Neural cell (in vitro differentiated cells): ENCODE measurements at regions not wholly inside any gene's neighbourhood (a gene's known extent, or its start where the extent isn't known, plus 50 kb on each side); places are given as distances from the start of the nearest gene placed in this dataset.

ENCODE experiments used
- H2AFZ ChIP-seq: fragments of 200-600, 300-800 bp; sonication (generic), shearing (Covaris generic); 2 replicates; pipeline ENCODE4 v1.6.0; 2014; ENCODE audit warnings: low read depth, mild to moderate bottlenecking, antibody characterized with exemption, low read length, moderate library complexity
- H3F3A ChIP-seq: fragments of 200-600 bp; shearing (Covaris generic); 2 replicates; pipeline ENCODE4 v1.6.1; 2016; ENCODE audit warnings: mild to moderate bottlenecking, moderate library complexity, mixed read lengths, antibody characterized with exemption, low read length; ENCODE audit not compliant: insufficient read depth, poor library complexity, severe bottlenecking
- H3K27ac ChIP-seq: fragments of 200-600, 300-800 bp; sonication (generic), shearing (Covaris generic); 2 replicates; pipeline ENCODE4 v1.5.1; 2014; ENCODE audit warnings: mild to moderate bottlenecking, low read length, moderate library complexity
- H3K27me3 ChIP-seq: fragments of 300-800, 200-600 bp; sonication (generic), shearing (Covaris generic); 2 replicates; pipeline ENCODE4 v1.6.0; 2014; ENCODE audit warnings: mild to moderate bottlenecking, low read depth, low read length, moderate library complexity; ENCODE audit not compliant: insufficient read depth
- H3K36me3 ChIP-seq: fragments of 300-800, 200-600 bp; sonication (generic), shearing (Covaris generic); 2 replicates; pipeline ENCODE4 v1.5.1; 2014; ENCODE audit warnings: mild to moderate bottlenecking, antibody characterized with exemption, low read length, moderate library complexity; ENCODE audit not compliant: insufficient read depth
- H3K4me2 ChIP-seq: fragments of 300-800, 200-600 bp; sonication (generic), shearing (Covaris generic); 2 replicates; pipeline ENCODE4 v1.6.0; 2014; ENCODE audit warnings: mild to moderate bottlenecking, low read length
- H3K4me3 ChIP-seq: fragments of 300-800, 200-600 bp; sonication (generic), shearing (Covaris generic); 2 replicates; pipeline ENCODE4 v1.5.1; 2014; ENCODE audit warnings: mild to moderate bottlenecking, low read length, moderate library complexity
- H3K79me2 ChIP-seq: fragments of 200-600 bp; shearing (Covaris generic); replicated peaks from 2 replicates; pipeline ENCODE4 v1.6.0; 2014; ENCODE audit warnings: mild to moderate bottlenecking, low read length, moderate library complexity; ENCODE audit not compliant: insufficient read depth
- H3K9ac ChIP-seq: fragments of 300-800, 200-600 bp; sonication (generic), shearing (Covaris generic); 2 replicates; pipeline ENCODE4 v1.6.1; 2016; ENCODE audit warnings: mild to moderate bottlenecking, low read length, mixed read lengths
- H3K9me2 ChIP-seq: fragments of 200-600 bp; shearing (Covaris generic); 2 replicates; pipeline ENCODE4 v1.6.1; 2016; ENCODE audit warnings: mild to moderate bottlenecking, low read length, mixed read lengths; ENCODE audit not compliant: insufficient read depth
- H3K9me3 ChIP-seq: fragments of 200-600, 300-800 bp; sonication (generic), shearing (Covaris generic); 2 replicates; pipeline ENCODE4 v1.6.1; 2016; ENCODE audit warnings: mild to moderate bottlenecking, mixed run types, low read length, moderate library complexity, mixed read lengths
- H4K20me1 ChIP-seq: fragments of 200-600 bp; shearing (Covaris generic); 2 replicates; pipeline ENCODE4 v1.6.1; 2016; ENCODE audit warnings: mild to moderate bottlenecking, mixed run types; ENCODE audit not compliant: insufficient read depth
- CTCF ChIP-seq: fragments of 450-650 bp; IDR thresholded peaks from 2 replicates; pipeline ENCODE4 v1.5.1; 2014; ENCODE audit warnings: antibody characterized with exemption, mild to moderate bottlenecking, moderate library complexity; ENCODE audit not compliant: poor library complexity, severe bottlenecking
- EP300 ChIP-seq: fragments of 450-650 bp; conservative IDR thresholded peaks from 2 replicates; pipeline ENCODE4 v1.6.1; 2014; ENCODE audit warnings: antibody characterized with exemption, mild to moderate bottlenecking, moderate library complexity; ENCODE audit not compliant: poor library complexity, severe bottlenecking
- EZH2 ChIP-seq: fragments of 200-600, 300-800 bp; shearing (Covaris generic), sonication (generic); IDR thresholded peaks from 2 replicates; pipeline ENCODE4 v1.6.1; 2014; ENCODE audit warnings: antibody characterized with exemption, low read length, borderline replicate concordance, mild to moderate bottlenecking; ENCODE audit not compliant: insufficient read depth, poor library complexity, severe bottlenecking
- MXI1 ChIP-seq: fragments of 450-650 bp; conservative IDR thresholded peaks from 2 replicates; pipeline ENCODE4 v1.6.1; 2014; ENCODE audit warnings: antibody characterized with exemption, mild to moderate bottlenecking; ENCODE audit not compliant: poor library complexity, severe bottlenecking
- POLR2AphosphoS5 ChIP-seq: IDR thresholded peaks from 2 replicates; pipeline ENCODE4 v1.6.1; 2012
- RAD21 ChIP-seq: fragments of 450-650 bp; conservative IDR thresholded peaks from 2 replicates; pipeline ENCODE4 v1.6.1; 2014; ENCODE audit warnings: antibody characterized with exemption, mild to moderate bottlenecking, moderate library complexity
- SMC3 ChIP-seq: fragments of 450-650 bp; conservative IDR thresholded peaks from 2 replicates; pipeline ENCODE4 v1.6.1; 2014; ENCODE audit warnings: antibody characterized with exemption, mild to moderate bottlenecking, moderate library complexity; ENCODE audit not compliant: poor library complexity
- TAF1 ChIP-seq: IDR thresholded peaks from 2 replicates; pipeline ENCODE4 v1.6.1; 2012; ENCODE audit warnings: low read depth
- TF ChIP-seq, protein P1 (sequence below): IDR thresholded peaks from 2 replicates; pipeline ENCODE4 v1.6.1; 2012; ENCODE audit warnings: borderline replicate concordance

DNA sequence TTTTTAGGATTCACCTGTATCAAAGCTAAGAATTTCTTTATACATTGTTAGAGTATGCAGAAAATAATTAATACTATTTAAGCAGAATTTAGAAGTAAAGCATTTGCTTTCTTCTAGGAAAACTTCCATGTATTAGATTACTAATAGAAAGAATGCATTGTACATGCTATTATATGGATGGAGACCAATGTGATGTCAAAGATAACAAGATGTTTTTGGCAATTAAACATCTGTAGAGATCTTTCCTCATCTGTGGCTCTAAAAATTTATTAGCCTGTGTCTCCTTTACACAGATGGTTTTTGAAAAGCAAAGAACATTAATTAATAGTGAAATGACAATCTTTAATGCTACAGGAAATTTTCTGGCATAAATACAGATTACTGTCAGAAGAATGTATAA lies 198.4 kb upstream of the CCDC179 start:
- H2AFZ ChIP-seq: no peak overlapping the region
- H3K9me3 ChIP-seq: no peaks in the 10 kb centered on the region
- H3K36me3 ChIP-seq: no peaks in the 10 kb centered on the region
- H3K79me2 ChIP-seq: no peaks in the 10 kb centered on the region
- no peak overlapping the region for H3K4me3 ChIP-seq
- no peaks in the 10 kb centered on the region for H3K27me3 ChIP-seq
- TF ChIP-seq CTCF: no peak
- TF ChIP-seq POLR2AphosphoS5: no peak
- TF ChIP-seq RAD21: no peak
- TF ChIP-seq EZH2: no peak
- no peak for TF ChIP-seq SMC3
- TF ChIP-seq, protein P1, sequence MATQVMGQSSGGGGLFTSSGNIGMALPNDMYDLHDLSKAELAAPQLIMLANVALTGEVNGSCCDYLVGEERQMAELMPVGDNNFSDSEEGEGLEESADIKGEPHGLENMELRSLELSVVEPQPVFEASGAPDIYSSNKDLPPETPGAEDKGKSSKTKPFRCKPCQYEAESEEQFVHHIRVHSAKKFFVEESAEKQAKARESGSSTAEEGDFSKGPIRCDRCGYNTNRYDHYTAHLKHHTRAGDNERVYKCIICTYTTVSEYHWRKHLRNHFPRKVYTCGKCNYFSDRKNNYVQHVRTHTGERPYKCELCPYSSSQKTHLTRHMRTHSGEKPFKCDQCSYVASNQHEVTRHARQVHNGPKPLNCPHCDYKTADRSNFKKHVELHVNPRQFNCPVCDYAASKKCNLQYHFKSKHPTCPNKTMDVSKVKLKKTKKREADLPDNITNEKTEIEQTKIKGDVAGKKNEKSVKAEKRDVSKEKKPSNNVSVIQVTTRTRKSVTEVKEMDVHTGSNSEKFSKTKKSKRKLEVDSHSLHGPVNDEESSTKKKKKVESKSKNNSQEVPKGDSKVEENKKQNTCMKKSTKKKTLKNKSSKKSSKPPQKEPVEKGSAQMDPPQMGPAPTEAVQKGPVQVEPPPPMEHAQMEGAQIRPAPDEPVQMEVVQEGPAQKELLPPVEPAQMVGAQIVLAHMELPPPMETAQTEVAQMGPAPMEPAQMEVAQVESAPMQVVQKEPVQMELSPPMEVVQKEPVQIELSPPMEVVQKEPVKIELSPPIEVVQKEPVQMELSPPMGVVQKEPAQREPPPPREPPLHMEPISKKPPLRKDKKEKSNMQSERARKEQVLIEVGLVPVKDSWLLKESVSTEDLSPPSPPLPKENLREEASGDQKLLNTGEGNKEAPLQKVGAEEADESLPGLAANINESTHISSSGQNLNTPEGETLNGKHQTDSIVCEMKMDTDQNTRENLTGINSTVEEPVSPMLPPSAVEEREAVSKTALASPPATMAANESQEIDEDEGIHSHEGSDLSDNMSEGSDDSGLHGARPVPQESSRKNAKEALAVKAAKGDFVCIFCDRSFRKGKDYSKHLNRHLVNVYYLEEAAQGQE: no peak
- no peak for TF ChIP-seq TAF1
- TF ChIP-seq MXI1: no peak
- no peak for TF ChIP-seq EP300
- H4K20me1 ChIP-seq: no peaks in the 10 kb centered on the region
- H3K27ac ChIP-seq: no peak overlapping the region
- no peaks in the 10 kb centered on the region for H3K9me2 ChIP-seq
- H3F3A ChIP-seq: no peaks in the 10 kb centered on the region
- H3K9ac ChIP-seq: no peak overlapping the region
- H3K4me2 ChIP-seq: no peak overlapping the region

GRCh38 chr11:23063276-23063675 lies 203.0 kb upstream of the CCDC179 start:
- Histone ChIP-seq H2AFZ (no peak overlapping the region), H3K9ac (no peak overlapping the region), H3K36me3 (no peaks in the 10 kb centered on the region), H3F3A (no peaks in the 10 kb centered on the region), H3K9me2 (no peaks in the 10 kb centered on the region), H3K79me2 (no peaks in the 10 kb centered on the region), H3K27ac (no peak overlapping the region), H3K4me2 (no peak overlapping the region), H3K27me3 (no peaks in the 10 kb centered on the region), H3K9me3 (no peaks in the 10 kb centered on the region), H4K20me1 (no peaks in the 10 kb centered on the region), H3K4me3 (no peak overlapping the region)
- TF ChIP-seq CTCF: no peak
- no peak for TF ChIP-seq RAD21
- no peak for TF ChIP-seq EZH2
- TF ChIP-seq MXI1: no peak
- TF ChIP-seq SMC3: no peak
- TF ChIP-seq POLR2AphosphoS5: no peak
- TF ChIP-seq EP300: no peak
- TF ChIP-seq, protein P1: no peak
- TF ChIP-seq TAF1: no peak
